GM21526 (cell line): ENCODE measurements at regions not wholly inside any gene's neighbourhood (a gene's known extent, or its start where the extent isn't known, plus 50 kb on each side); places are given as distances from the start of the nearest gene placed in this dataset.

ENCODE experiments used
- ATAC-seq: cut with Tn5 transposase; IDR thresholded peaks from one replicate; pipeline ENCODE4 v1.9.1; 2021; ENCODE audit warnings: moderate library complexity; ENCODE audit not compliant: unreplicated experiment, low FRiP score

GRCh38 chr9:87236546-87236945 lies 261.1 kb upstream of the DAPK1 start:
- ATAC-seq, result no peak

GRCh38 chr9:87237336-87237735 lies 260.3 kb upstream of the DAPK1 start:
- ATAC-seq, result no peak

GRCh38 chr9:87238545-87238944 lies 259.1 kb upstream of the DAPK1 start:
- no peak for ATAC-seq

- no peak for ATAC-seq
Measured at GRCh38 chr9:87239312-87239711, 258.4 kb upstream of the DAPK1 start.

GRCh38 chr9:87243602-87244001 lies 254.1 kb upstream of the DAPK1 start:
- no peak for ATAC-seq

GRCh38 chr9:87245271-87245670 lies 252.4 kb upstream of the DAPK1 start:
- no peak for ATAC-seq

GRCh38 chr9:87247097-87247496 lies 250.6 kb upstream of the DAPK1 start:
- ATAC-seq, result no peak

GRCh38 chr9:87249029-87249428 lies 248.6 kb upstream of the DAPK1 start:
- no peak for ATAC-seq

GRCh38 chr9:87250205-87250604 lies 247.5 kb upstream of the DAPK1 start:
- no peak for ATAC-seq

- no peak for ATAC-seq
Measured at GRCh38 chr9:87255431-87256155, 242.1 kb upstream of the DAPK1 start.

GRCh38 chr9:87256973-87257372 lies 240.7 kb upstream of the DAPK1 start:
- ATAC-seq, result no peak

GRCh38 chr9:87259543-87260518 lies 237.8 kb upstream of the DAPK1 start:
- no peak for ATAC-seq

GRCh38 chr9:87263291-87263690 lies 234.4 kb upstream of the DAPK1 start:
- no peak for ATAC-seq

- no peak for ATAC-seq
Measured at GRCh38 chr9:87266697-87267096, 231.0 kb upstream of the DAPK1 start.

GRCh38 chr9:87267251-87268070 lies 230.2 kb upstream of the DAPK1 start:
- no peak for ATAC-seq

- ATAC-seq, result no peak
Measured at GRCh38 chr9:87269296-87270176, 228.1 kb upstream of the DAPK1 start.

- ATAC-seq, result no peak
Measured at GRCh38 chr9:87270221-87270847, 227.3 kb upstream of the DAPK1 start.

GRCh38 chr9:87270848-87271234 lies 226.8 kb upstream of the DAPK1 start:
- no peak for ATAC-seq

GRCh38 chr9:87271696-87272477 lies 225.8 kb upstream of the DAPK1 start:
- ATAC-seq, result no peak
